GM12878 (cell line): ENCODE measurements at regions not wholly inside any gene's neighbourhood (a gene's known extent, or its start where the extent isn't known, plus 50 kb on each side); places are given as distances from the start of the nearest gene placed in this dataset.

Experiments used
- BRCA1 ChIP-seq: IDR thresholded peaks from 2 replicates; pipeline ENCODE4 v1.6.1; 2011; ENCODE audit warnings: low read depth, low read length, improper control_type of control experiment
- ESRRA ChIP-seq: IDR thresholded peaks from 2 replicates; pipeline ENCODE4 v1.6.1; 2012; ENCODE audit warnings: mild to moderate bottlenecking, low read length, improper control_type of control experiment
- EZH2 ChIP-seq: IDR thresholded peaks from 2 replicates; pipeline ENCODE4 v1.6.1; 2012; ENCODE audit warnings: low read depth, mild to moderate bottlenecking, control low read depth, inconsistent platforms, low read length, borderline replicate concordance; ENCODE audit not compliant: control insufficient read depth
- FOXK2 ChIP-seq: fragments of 450-650 bp; IDR thresholded peaks from 2 replicates; pipeline ENCODE4 v1.6.1; 2017; ENCODE audit warnings: mild to moderate bottlenecking, moderate library complexity
- HDAC6 ChIP-seq: fragments of 200-600 bp; sonication (generic); IDR thresholded peaks from one replicate; pipeline ENCODE4 v1.8.0; 2017; ENCODE audit warnings: antibody characterized with exemption; ENCODE audit not compliant: unreplicated experiment
- POLR2A ChIP-seq: IDR thresholded peaks from 2 replicates; pipeline ENCODE4 v1.6.1; 2011; ENCODE audit warnings: low read depth, mild to moderate bottlenecking, low read length
- POLR2AphosphoS5 ChIP-seq: IDR thresholded peaks from 2 replicates; pipeline ENCODE4 v1.6.1; 2011; ENCODE audit warnings: mild to moderate bottlenecking, low read length, inconsistent platforms
- RAD21 ChIP-seq: IDR thresholded peaks from 2 replicates; pipeline ENCODE4 v1.6.1; 2011; ENCODE audit warnings: mild to moderate bottlenecking, low read depth, low read length, moderate library complexity; ENCODE audit not compliant: insufficient read depth
- SMARCA5 ChIP-seq: fragments of 450-650 bp; IDR thresholded peaks from 2 replicates; pipeline ENCODE4 v1.6.1; 2017; ENCODE audit warnings: mild to moderate bottlenecking
- ZNF274 ChIP-seq: IDR thresholded peaks from one replicate; pipeline ENCODE4 v1.8.0; 2011; ENCODE audit not compliant: insufficient read length, insufficient read depth
- TF ChIP-seq, protein P1 (sequence below), 3 experiments: IDR thresholded peaks in 2 of 3; conservative IDR thresholded peaks in 1 of 3; 2 replicates each; pipeline ENCODE4 v1.5.1; 2011; ENCODE audit warnings: low read depth in 3 of 3, low read length in 3 of 3, mild to moderate bottlenecking in 3 of 3, control low read depth in 2 of 3, moderate library complexity in 2 of 3, inconsistent platforms in 1 of 3, mixed read lengths in 1 of 3; ENCODE audit not compliant: control insufficient read depth in 2 of 3, insufficient read depth in 1 of 3; ENCODE audit errors: extremely low read depth in 1 of 3
- TF ChIP-seq, protein P2 (sequence below): fragments of 450-650 bp; IDR thresholded peaks from 2 replicates; pipeline ENCODE4 v1.6.1; 2017; ENCODE audit warnings: mild to moderate bottlenecking

DNA sequence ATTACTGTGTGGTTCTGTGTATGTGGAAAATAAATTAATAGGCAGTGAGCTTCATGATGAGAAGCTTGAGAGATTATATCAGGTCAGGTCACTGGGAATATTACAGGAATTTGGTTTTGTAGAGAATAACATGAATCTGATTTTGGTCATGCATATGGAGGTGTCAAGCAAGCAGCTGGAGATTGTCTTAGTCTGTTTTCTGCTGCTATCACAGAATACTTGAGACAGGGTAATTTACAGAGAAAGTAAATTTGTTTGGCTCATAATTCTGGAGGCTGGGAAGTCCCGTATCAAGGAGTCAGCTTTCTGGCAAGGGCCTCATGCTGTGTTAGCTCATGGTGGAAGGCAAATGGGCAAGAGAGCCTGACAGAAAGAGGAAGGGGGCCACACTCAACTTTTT lies 120.7 kb upstream of the FAM3C start:
- TF ChIP-seq, protein P1, sequence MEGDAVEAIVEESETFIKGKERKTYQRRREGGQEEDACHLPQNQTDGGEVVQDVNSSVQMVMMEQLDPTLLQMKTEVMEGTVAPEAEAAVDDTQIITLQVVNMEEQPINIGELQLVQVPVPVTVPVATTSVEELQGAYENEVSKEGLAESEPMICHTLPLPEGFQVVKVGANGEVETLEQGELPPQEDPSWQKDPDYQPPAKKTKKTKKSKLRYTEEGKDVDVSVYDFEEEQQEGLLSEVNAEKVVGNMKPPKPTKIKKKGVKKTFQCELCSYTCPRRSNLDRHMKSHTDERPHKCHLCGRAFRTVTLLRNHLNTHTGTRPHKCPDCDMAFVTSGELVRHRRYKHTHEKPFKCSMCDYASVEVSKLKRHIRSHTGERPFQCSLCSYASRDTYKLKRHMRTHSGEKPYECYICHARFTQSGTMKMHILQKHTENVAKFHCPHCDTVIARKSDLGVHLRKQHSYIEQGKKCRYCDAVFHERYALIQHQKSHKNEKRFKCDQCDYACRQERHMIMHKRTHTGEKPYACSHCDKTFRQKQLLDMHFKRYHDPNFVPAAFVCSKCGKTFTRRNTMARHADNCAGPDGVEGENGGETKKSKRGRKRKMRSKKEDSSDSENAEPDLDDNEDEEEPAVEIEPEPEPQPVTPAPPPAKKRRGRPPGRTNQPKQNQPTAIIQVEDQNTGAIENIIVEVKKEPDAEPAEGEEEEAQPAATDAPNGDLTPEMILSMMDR (IDR thresholded peaks at IDR 0.05 in 2 of 3, conservative IDR thresholded peaks at IDR 0.05 in 1 of 3; ENCODE audit: control insufficient read depth in 2 of 3, extremely low read depth in 1 of 3, insufficient read depth in 1 of 3, low read depth in 3 of 3, low read length in 3 of 3) = no peak
- no peak for TF ChIP-seq EZH2
- no peak for TF ChIP-seq POLR2A
- no peak for TF ChIP-seq BRCA1
- TF ChIP-seq, protein P2, sequence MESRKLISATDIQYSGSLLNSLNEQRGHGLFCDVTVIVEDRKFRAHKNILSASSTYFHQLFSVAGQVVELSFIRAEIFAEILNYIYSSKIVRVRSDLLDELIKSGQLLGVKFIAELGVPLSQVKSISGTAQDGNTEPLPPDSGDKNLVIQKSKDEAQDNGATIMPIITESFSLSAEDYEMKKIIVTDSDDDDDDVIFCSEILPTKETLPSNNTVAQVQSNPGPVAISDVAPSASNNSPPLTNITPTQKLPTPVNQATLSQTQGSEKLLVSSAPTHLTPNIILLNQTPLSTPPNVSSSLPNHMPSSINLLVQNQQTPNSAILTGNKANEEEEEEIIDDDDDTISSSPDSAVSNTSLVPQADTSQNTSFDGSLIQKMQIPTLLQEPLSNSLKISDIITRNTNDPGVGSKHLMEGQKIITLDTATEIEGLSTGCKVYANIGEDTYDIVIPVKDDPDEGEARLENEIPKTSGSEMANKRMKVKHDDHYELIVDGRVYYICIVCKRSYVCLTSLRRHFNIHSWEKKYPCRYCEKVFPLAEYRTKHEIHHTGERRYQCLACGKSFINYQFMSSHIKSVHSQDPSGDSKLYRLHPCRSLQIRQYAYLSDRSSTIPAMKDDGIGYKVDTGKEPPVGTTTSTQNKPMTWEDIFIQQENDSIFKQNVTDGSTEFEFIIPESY = no peak
- TF ChIP-seq HDAC6 = no peak
- no peak for TF ChIP-seq ZNF274
- no peak for TF ChIP-seq POLR2AphosphoS5
- no peak for TF ChIP-seq FOXK2
- no peak for TF ChIP-seq SMARCA5
- TF ChIP-seq RAD21 = no peak
- TF ChIP-seq ESRRA = no peak
